HG02885 (cell line): ENCODE measurements at regions not wholly inside any gene's neighbourhood (a gene's known extent, or its start where the extent isn't known, plus 50 kb on each side); places are given as distances from the start of the nearest gene placed in this dataset.

Source experiments
- ATAC-seq: cut with Tn5 transposase; IDR thresholded peaks from one replicate; pipeline ENCODE4 v1.9.1; 2021; ENCODE audit warnings: mild to moderate bottlenecking; ENCODE audit not compliant: unreplicated experiment, poor library complexity

DNA sequence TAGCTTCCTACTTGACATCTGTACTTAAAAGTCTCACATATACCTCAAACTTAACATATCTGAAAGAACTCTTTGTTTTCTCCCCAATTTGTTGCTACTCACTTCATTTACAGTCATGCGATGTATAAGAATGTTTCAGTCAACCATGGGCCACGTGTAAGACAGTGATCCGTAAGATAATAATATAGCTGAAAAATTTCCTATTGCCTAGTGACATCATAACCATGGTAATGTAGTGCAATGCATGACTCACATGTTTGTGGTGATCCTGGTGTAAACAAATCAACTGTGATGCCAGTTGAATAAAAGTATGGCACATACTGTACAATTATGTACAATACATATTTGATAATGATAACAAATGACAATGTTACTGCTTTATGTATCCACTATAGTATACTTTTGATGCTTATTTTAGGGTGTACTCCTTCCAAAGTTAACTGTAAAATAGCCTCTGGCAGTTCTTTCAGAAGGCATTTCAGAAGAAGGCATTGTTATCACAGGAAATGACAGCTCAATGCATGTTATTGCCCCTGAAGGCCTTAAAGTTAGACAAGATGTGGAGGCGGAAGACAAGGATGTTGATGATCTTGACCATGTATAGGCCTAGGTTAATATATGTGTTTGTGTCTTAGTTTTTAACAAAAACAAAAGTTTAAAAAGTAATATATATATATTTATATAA, 579.0 kb downstream of the EPHA7 start:
- no peak for ATAC-seq

DNA sequence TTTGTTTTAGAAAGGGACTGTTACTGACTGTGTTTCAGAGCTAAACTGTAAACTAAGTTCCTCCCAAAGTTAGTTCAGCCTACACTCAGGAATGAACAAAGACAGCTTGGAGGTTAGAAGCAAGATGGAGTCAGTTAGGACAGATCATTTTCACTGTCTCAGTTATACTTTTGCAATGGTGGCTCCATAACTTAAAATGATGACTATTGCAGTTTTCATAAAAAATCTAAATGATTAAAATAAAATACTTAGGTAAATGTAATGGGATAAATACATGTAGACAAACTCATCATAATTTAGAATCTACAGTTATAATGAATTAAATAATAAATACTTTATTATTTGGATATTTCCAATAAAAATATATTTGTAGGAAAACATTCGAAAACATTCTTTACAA, 590.6 kb downstream of the EPHA7 start:
- no peak for ATAC-seq

DNA sequence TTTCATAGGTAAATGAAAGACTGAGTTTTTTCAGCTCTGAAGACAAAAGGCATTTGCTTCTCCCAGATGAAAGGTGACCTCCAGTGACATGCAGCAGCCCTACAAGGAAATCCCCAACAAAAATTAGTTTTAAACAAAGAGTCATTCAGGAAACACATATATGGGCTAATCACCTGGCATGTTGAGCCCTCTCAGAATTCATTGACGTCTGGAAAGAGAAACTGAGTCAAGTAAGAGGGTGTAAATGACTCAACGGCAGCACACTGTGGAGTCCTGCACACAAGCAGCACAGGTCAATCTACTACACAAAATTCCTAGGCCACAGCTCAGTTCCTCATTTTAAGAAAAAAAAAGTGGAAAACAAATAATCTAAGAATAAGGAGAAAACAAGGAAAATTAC, 592.3 kb downstream of the EPHA7 start:
- no peak for ATAC-seq

DNA sequence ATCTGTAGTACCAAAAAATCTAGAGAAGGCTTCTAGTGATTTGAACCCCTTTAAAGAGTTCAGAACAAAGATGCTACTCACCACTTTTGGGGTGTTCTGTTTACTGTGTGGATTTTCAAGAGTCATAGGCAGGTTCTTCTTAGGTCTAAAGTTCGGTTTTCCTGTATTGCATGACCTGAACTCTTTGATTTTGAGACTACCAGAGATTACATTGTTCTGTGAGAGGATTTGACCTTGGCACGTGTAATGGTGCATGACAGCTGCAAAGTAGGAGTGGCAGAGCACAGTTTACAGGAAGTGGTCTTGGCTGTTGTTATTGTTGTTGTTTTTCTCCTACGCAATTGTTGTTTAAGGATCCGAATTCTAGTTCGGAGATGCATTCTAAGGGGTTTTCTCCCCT, 592.7 kb downstream of the EPHA7 start:
- no peak for ATAC-seq

DNA sequence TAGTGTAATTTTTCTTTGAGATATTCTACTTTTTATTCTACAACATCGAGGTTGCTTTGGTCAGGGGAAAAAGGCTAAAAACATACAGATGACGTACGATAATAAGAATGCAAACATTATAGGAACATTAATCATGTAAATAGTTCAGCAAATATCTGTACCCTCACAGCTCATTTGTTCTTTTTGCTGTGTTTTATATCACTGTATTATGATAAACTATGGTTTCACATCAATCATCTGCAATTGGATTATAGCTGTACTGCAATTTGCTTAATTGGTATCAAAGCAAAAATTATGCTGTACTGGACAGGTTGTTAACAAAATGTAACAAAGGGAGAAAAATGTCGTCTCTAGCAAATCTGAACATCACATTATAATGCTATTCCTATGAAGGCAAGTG, 597.1 kb downstream of the EPHA7 start:
- no peak for ATAC-seq

DNA sequence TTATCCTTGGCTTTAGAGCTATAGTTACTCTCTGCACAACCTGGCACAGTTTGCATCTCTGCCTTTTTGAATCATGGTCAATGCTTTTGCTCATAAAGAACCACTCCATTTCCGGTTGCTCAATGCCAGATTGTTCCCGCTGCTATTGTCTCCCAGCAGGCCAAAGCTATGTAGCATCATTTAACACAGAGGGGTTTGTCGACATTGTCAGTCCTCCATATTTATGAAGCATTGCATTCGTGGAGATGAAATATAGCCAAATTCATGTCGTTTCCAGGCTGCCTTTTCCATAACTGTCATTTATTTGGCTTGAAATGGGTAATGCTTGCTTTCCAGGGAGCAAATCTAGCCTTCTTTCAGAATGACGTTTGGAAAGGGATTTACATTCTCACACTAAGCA, 598.8 kb downstream of the EPHA7 start:
- no peak for ATAC-seq

DNA sequence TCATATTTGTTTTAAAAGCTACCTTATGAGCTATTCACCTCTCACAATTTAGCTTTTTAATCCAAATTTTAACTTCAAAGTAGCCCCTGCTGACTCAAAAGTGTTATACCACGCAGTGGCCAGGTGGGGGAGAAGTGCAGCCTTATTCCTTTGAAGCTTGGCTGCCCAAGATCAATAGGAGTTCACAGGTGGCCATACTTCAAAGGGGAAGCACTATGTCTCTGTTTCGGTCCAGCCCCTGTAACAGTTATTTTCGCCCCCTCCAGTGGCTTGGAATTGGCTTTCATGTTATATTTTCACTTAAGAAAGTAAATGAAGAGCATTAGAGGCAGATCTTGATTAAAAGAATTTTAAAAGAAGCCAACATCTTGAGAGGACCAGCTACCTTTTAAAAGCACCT, 608.4 kb downstream of the EPHA7 start:
- ATAC-seq = peak; percentile 100

DNA sequence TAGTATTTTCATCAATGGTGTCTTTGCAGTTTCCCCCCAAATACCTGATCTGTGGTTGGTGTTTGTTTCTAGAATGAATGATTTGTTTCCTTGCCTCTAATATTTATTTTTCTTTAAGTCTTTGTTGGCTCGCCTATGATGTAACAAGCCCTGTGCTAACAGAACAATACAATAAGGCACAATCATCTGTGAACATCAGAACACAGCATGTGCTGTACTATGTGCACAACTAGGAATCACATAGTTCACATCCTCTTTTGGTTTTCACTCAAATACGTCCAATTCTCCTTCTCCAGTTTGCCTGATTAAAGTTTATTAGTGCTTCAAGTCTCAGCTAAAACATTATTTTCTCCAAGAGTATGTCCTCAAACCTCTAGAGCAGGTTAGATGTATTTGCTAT, 613.1 kb downstream of the EPHA7 start:
- ATAC-seq = no peak

DNA sequence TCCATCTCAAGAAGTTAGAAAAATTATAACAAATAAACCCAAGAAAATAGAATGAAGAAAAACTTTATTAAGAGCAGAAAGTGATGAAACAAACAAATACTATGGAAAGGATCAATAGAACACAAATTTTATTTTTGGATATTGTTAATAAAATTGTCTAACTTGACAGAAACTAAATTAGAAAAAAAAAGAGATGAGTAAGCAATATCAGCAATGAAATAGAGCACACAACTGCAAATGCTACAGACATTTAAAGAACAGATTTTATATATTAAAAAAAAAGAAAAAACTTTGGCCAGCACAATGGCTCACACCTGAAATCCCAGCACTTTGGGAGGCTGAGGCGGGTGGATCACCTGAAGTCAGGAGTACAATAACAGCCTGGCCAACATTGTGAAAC, 628.0 kb downstream of the EPHA7 start:
- no peak for ATAC-seq

DNA sequence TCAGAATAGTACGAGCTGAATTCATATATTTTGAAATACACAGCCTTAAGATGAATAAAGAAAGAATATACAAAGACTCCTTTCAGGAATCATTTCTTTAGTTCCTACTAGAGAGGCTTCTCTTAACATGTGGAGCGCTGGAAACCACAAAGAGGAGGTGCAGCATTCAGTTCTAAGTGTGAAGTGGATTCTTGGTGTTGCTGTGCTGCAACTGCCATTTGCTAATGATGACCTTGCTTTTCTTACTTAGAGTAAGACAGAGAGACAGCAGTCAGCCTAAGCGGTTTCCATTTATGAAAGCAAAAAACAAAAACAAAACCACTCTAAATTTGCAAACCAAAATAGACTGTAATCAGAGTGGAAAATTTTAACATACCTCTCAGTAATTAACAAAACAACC, 629.0 kb downstream of the EPHA7 start:
- ATAC-seq = no peak

DNA sequence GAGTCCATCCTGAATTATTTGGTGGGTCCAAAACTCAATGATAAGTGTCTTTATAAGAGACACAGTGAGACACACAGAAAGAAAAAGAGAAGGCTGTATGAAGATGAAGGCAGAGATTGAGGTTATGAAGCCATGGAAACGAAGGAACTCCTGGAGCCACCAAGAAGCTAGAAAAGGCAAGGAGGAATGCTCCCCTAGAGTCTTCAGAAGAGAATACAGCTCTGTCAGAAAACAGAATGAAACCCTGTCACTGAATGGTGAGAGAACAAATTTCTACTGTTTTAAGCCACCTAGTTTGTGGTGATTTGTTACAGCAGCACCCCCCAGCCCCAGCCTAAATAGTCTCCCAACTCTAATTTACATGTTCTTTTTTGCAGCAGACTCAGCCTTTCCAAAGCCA, 635.1 kb downstream of the EPHA7 start:
- ATAC-seq = no peak

DNA sequence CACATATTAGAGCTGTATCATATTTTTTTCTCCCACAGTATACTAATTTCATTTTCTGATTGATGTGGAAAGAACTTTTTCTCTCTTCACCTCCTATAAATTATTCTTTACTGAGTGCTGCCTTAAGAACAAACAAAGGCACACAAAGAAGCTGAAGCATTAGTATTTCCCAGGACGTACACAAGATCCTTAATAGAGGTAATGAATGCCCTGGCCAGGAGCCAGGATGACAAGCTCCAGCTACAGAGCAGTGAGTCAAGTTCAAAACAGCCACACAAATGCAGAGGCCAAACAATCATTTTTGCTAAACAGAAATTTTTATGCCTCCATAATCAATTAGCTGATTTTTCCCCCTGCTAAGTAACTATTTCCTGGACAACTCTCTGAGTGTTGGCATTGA, 639.6 kb downstream of the EPHA7 start:
- ATAC-seq = no peak

DNA sequence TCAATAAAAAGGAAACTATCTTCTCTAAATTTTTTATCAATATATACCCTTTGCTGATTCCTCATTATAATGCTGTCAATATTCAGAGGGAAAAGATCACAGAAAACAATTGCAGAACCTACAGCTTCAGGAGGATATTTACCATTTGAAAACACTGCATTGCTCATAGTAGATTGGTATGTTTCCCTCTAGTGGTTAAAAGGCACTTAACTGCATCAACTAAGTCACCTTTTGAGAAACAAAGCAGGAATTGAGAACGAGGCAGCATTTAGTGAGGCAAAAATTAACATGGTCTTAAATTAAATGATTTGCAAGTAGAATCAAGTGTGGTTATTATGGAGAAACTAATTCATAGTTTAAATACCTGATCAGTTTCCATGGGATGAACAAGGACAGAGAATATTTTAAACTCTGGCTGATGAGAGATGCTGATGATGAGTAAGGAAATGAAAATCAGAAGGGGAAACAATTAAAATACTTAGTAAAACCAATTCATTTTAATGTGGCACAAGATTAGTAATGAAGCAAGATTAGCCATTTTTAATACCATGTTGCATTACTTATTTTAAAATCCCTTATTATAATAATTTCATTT, 642.1 kb downstream of the EPHA7 start:
- ATAC-seq = peak; percentile 68

DNA sequence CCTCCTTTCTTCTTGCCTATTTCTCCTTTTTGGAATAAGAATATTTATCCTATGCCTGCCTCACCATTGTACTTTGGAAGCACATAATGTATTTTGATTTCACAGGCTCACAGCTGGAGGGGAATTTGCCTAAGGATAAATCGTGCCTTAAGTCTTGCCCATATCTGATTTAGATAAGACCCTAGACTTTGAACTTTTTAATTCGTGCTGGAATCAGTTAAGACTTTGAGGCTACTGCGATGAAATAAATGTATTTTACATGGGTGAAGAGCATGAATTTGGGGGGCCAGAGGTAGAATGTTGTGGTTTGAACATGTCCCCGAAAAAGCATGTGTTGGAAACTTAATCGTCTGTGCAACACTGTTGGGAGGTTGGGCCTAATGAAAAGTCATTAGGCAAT, 648.8 kb downstream of the EPHA7 start:
- no peak for ATAC-seq

DNA sequence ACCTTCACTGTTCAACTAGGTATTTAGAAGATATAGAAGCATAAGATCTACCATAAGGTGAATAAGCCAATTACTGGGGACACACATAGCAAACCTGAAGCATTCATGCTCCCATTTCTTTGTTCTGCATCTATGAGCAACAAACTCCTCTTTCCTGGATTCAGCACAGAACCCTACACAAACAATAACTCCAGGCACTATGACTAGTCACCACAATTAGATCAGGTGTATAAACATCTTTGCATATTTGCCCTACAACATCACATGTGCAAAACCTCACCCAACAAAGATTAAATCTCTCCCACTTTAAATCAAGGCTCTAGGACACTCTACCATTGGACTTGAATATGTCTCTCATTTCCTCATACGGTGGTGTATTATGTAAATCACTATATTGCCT, 652.3 kb downstream of the EPHA7 start:
- ATAC-seq = no peak

DNA sequence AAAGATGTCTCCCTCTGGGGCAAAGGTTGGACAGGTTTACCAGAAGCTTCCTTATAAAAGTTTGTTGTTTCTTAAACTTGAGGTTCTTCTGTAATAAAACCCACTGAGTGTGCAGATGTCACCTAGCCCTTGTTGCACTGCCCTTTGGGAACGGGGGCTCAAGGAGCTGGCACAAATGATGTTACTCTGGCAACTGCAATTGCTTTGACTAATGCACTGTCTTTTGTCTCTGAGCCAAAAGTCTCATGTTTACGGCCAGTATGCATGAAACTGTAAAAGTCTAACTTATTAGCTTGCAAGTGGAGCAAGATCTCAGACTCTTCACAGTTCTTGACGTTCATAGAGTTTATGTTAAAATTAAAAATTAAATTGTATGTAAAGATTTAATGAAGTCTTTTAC, 655.7 kb downstream of the EPHA7 start:
- no peak for ATAC-seq

DNA sequence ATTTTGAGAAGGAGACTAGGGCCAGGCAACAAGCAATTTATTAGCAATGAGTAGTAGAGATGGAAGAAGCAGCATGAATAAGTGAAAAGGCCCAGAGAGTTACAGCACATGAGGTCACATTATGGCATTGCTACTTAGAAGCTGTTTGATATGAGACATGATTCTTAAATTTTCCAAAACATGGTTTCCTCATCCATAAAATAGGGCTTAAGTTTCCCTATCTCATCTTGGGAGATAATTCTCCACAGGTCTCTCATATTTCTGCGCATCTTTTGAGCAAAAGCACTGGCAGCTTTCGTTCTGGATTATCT, 656.1 kb downstream of the EPHA7 start:
- no peak for ATAC-seq

DNA sequence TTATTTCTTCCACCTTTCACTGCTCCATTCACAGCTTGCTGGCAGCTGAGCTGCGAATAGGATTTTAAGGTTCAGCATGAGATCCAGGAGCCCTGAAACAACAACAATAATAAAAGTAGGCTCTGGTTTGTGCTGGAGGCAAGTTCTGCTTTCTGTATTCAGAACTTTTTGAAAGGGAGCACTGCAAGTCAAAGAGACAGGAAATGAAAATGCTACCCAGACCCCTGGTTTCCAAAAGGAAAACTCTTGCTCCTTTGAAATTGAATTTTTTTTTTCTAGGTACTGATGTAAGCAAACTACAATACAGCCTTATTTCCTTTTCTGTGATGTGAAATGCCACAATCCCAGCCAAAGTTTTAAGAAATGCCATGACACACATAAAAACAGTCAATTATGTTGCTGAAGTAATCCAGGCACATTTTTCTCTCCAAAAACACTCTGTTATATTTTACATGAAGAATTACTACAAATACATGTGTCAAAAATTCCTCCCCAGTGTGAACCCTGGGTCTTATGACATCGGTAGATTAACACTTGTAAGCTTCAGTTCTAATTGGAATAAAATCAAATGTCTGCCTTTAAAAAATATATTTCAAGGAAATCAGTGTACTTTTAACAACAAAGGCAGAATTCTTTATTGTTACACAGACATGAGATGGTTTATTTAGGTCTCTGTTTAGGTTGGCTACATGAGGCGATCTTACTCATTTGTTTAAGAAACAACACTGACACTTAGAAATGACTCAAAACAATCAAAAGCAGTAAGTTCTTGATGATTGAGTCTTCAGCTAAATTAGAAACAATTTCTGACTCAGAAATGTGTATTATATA, 656.7 kb downstream of the EPHA7 start:
- ATAC-seq = no peak

DNA sequence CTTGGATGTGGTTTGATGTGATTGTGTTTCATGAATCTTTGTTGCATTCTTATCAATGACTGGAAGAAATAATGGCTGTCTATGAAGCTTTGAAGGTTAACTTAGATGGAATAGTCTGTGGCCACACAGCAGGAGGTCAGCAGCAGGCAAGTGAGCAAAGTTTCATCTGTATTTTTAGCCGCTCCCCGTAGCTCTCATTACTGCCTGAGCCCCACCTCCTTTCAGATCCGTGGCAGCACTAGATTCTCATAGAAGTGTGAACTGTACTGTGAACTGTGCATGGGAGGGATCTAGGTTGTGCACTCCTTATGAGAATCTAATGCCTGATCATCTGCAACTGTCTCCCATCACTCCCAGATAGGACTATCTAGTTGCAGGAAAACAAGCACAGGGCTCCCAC, 660.2 kb downstream of the EPHA7 start:
- ATAC-seq = no peak

DNA sequence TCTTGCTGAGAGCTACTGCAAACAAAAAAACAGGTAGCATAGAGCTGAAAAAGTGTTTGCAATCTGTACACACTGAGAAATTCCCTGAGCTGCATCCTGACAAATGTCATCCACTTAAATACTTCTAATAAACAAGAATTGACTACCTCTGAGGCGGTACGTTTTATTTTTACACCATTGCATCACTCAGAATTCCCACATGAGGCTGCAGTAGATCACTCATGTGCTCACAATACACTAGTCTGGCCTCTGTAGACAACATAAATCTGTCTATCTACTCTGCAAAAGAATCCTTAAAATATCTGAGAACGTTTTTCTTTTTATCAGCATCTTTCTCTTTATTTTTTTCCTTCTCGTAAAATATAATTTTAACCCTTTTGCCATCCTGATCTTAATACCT, 661.4 kb downstream of the EPHA7 start:
- no peak for ATAC-seq

DNA sequence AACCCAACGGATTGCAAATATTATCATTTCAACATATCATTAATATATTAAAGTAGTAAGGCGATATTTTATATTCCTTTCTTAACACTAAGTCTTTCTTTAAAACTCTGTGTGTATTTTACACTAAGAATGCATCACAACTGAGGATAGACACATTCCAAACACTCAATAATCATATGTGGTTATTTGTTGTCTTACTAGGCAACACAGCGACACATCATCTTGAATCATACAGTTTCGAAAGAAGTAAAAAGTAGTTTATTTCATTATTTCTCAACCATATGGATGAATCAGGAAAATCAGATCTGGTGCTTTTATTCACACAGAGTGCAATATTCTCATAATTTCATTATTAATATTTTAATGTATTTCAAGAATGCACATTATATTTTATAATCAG, 662.4 kb downstream of the EPHA7 start:
- ATAC-seq = no peak

DNA sequence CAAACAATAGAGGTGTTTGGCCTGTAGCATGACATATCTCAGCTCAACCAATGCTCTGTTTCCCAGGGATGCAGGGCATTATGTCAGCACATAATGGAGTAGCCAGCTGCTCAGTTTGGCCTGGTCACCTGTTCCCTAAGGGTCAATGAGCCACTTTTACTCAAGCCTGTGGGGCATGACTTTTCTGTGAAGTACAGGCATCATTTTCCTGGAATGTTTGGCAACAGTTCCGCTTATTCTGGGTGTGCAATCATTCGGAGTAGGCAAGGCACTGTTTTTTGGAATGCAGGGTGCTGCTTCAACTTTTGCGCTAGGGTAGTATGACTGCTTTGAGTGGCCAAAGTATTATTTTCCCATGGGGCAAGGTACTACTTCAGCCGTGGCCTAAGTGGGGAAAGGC, 665.4 kb downstream of the EPHA7 start:
- no peak for ATAC-seq
